ENCODE measurements at regions not wholly inside any gene's neighbourhood (a gene's known extent, or its start where the extent isn't known, plus 50 kb on each side); places are given as distances from the start of the nearest gene placed in this dataset.

GRCh38 chr4:22052076-22052475 is 103.5 kb upstream of the KCNIP4 start:
- no peak overlapping the region for H3K9ac ChIP-seq (ENCODE audit: low read length in 5 of 5)
- H3K4me3 ChIP-seq (ENCODE audit: low read depth in 1 of 5, low read length in 5 of 5), result no peak overlapping the region
- H3K4me1 ChIP-seq (ENCODE audit: control insufficient read depth in 5 of 5, insufficient read depth in 5 of 5, low read length in 5 of 5), result no peaks in the 10 kb centered on the region
- H3K27me3 ChIP-seq (ENCODE audit: control insufficient read depth in 5 of 5, insufficient read depth in 4 of 5, low read length in 5 of 5), result no peaks in the 10 kb centered on the region
- H3K9me3 ChIP-seq (ENCODE audit: control insufficient read depth in 5 of 5, low read length in 5 of 5), result peaks cover 0 to 6% (median 0%) of the 10 kb centered on the region in 5 donors
- no peak overlapping the region for H3K27ac ChIP-seq (ENCODE audit: low read depth, low read length)
- H3K36me3 ChIP-seq (ENCODE audit: control insufficient read depth in 5 of 5, insufficient read depth in 5 of 5, low read length in 5 of 5), result no peaks in the 10 kb centered on the region

- H3K27ac ChIP-seq (ENCODE audit: low read depth, low read length), result no peak overlapping the region
- H3K36me3 ChIP-seq (ENCODE audit: control insufficient read depth in 5 of 5, insufficient read depth in 5 of 5, low read length in 5 of 5), result no peaks in the 10 kb centered on the region
- no peaks in the 10 kb centered on the region for H3K4me1 ChIP-seq (ENCODE audit: control insufficient read depth in 5 of 5, insufficient read depth in 5 of 5, low read length in 5 of 5)
- H3K9ac ChIP-seq (ENCODE audit: low read length in 5 of 5), result no peak overlapping the region
- no peaks in the 10 kb centered on the region for H3K27me3 ChIP-seq (ENCODE audit: control insufficient read depth in 5 of 5, insufficient read depth in 4 of 5, low read length in 5 of 5)
- H3K4me3 ChIP-seq (ENCODE audit: low read depth in 1 of 5, low read length in 5 of 5), result no peak overlapping the region
- H3K9me3 ChIP-seq (ENCODE audit: control insufficient read depth in 5 of 5, low read length in 5 of 5), result peaks cover 0 to 6% (median 0%) of the 10 kb centered on the region in 5 donors
These were observed 99.8 kb upstream of the KCNIP4 start for GRCh38 chr4:22048323-22048722.

DNA sequence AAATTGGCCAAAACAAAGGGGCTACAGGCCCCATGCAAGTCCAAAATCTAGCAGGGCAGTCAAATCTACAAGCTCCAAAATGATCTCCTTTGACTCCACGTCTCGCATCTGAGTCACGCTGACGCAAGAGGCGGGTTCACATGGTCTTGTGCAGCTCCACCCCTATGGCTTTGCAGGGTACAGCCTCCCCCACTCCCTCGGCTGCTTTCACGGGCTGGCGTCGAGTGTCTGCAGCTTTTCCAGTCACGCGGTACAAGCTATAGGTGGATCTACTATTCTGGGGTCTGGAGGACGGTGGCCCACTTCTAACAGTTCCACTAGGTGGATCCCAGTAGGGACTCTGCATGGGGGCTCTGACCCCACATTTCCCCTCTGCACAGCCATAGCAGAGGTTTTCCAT is 99.2 kb upstream of the KCNIP4 start:
- H3K9ac ChIP-seq (ENCODE audit: low read length in 5 of 5), result no peak overlapping the region

DNA sequence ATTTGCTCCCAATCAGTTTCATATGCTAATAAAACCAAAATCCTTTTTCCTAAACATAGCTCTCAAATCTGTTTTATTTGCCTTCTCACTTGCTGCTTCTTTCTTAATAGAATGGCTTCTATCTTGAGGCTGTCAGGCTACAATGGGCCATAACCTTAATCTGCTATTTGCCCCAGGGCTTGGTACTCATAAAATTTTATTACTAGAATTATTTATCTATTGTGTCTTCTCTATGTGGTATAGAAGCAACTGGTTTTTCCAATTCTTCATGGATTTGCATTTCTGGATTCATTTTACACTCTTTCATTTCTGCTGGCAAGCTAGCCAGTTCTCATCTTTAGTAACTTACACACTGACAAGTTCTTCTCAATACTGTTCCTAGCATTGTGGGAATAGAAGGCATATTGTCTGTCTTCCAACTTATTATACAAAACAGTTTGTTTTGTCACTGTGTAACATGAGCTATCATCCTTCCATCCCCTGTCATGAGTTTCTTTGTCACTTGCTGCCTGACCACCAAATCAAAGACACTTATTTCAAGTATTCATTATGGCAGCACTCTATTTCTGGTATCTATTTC is 96.6 kb upstream of the KCNIP4 start:
- H3K36me3 ChIP-seq (ENCODE audit: control insufficient read depth in 5 of 5, insufficient read depth in 5 of 5, low read length in 5 of 5), result no peaks in the 10 kb centered on the region
- H3K4me1 ChIP-seq (ENCODE audit: control insufficient read depth in 5 of 5, insufficient read depth in 5 of 5, low read length in 5 of 5), result no peaks in the 10 kb centered on the region
- H3K4me3 ChIP-seq (ENCODE audit: low read depth in 1 of 5, low read length in 5 of 5), result no peak overlapping the region
- no peak overlapping the region for H3K9ac ChIP-seq (ENCODE audit: low read length in 5 of 5)
- H3K9me3 ChIP-seq (ENCODE audit: control insufficient read depth in 5 of 5, low read length in 5 of 5), result peaks cover 0 to 9% (median 5%) of the 10 kb centered on the region in 5 donors
- no peaks in the 10 kb centered on the region for H3K27me3 ChIP-seq (ENCODE audit: control insufficient read depth in 5 of 5, insufficient read depth in 4 of 5, low read length in 5 of 5)
- no peak overlapping the region for H3K27ac ChIP-seq (ENCODE audit: low read depth, low read length)

More for the DNA sequence above, 99.2 kb upstream of the KCNIP4 start:
- Histone ChIP-seq H3K27ac (ENCODE audit: low read depth, low read length) (no peak overlapping the region), H3K36me3 (ENCODE audit: control insufficient read depth in 5 of 5, insufficient read depth in 5 of 5, low read length in 5 of 5) (no peaks in the 10 kb centered on the region), H3K9me3 (ENCODE audit: control insufficient read depth in 5 of 5, low read length in 5 of 5) (peaks cover 0 to 6% (median 0%) of the 10 kb centered on the region in 5 donors), H3K4me3 (ENCODE audit: low read depth in 1 of 5, low read length in 5 of 5) (no peak overlapping the region), H3K27me3 (ENCODE audit: control insufficient read depth in 5 of 5, insufficient read depth in 4 of 5, low read length in 5 of 5) (no peaks in the 10 kb centered on the region), H3K4me1 (ENCODE audit: control insufficient read depth in 5 of 5, insufficient read depth in 5 of 5, low read length in 5 of 5) (no peaks in the 10 kb centered on the region)

DNA sequence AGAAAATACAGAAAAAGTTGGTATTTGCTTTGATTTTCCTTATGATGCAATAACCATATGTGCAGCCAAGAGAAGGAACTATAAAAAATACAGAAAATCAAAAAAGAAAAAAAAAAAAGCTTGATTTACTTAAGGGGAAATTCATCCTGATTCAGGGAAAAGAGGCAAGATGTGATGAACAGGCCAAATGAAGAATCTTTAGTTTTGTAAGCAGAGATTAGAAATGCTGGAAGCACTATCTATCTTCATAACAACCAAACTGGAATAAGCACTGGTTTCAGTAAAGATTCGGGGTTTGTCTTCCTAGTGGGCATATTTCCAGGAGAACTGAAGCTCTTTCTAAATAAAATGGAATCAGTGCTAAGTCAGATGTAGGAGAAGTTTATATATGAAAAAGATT is 82.9 kb upstream of the KCNIP4 start:
- Histone ChIP-seq H3K27me3 (ENCODE audit: control insufficient read depth in 5 of 5, insufficient read depth in 4 of 5, low read length in 5 of 5) (no peaks in the 10 kb centered on the region), H3K9ac (ENCODE audit: low read length in 5 of 5) (no peak overlapping the region)

DNA sequence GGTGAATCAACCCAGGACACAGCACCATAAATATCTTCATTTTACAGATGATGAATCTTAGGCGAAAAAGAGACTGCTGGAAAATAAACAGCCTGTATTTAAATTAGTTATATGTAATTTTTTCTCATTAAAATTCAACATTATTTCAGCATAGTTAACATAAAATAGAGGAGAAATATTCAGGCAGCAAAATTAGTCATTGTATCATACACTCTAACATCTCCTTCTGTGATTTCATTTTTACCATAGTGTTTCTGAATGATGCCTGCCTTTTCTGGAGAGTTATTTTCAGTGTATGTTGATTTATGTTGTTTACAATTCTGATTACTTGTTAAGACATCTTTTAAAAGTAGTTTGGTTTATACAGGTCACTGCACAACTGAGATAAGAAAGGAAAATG is 82.3 kb upstream of the KCNIP4 start:
- no peaks in the 10 kb centered on the region for H3K36me3 ChIP-seq (ENCODE audit: control insufficient read depth in 5 of 5, insufficient read depth in 5 of 5, low read length in 5 of 5)
- no peak overlapping the region for H3K9ac ChIP-seq (ENCODE audit: low read length in 5 of 5)
- H3K9me3 ChIP-seq (ENCODE audit: control insufficient read depth in 5 of 5, low read length in 5 of 5), result peaks cover 0 to 1% (median 0%) of the 10 kb centered on the region in 5 donors
- H3K4me1 ChIP-seq (ENCODE audit: control insufficient read depth in 5 of 5, insufficient read depth in 5 of 5, low read length in 5 of 5), result no peaks in the 10 kb centered on the region
- H3K27me3 ChIP-seq (ENCODE audit: control insufficient read depth in 5 of 5, insufficient read depth in 4 of 5, low read length in 5 of 5), result no peaks in the 10 kb centered on the region
- no peak overlapping the region for H3K4me3 ChIP-seq (ENCODE audit: low read depth in 1 of 5, low read length in 5 of 5)
- H3K27ac ChIP-seq (ENCODE audit: low read depth, low read length), result no peak overlapping the region

More for the DNA sequence above, 82.9 kb upstream of the KCNIP4 start:
- no peaks in the 10 kb centered on the region for H3K36me3 ChIP-seq (ENCODE audit: control insufficient read depth in 5 of 5, insufficient read depth in 5 of 5, low read length in 5 of 5)
- H3K9me3 ChIP-seq (ENCODE audit: control insufficient read depth in 5 of 5, low read length in 5 of 5), result no peaks in the 10 kb centered on the region
- no peaks in the 10 kb centered on the region for H3K4me1 ChIP-seq (ENCODE audit: control insufficient read depth in 5 of 5, insufficient read depth in 5 of 5, low read length in 5 of 5)
- no peak overlapping the region for H3K27ac ChIP-seq (ENCODE audit: low read depth, low read length)
- no peak overlapping the region for H3K4me3 ChIP-seq (ENCODE audit: low read depth in 1 of 5, low read length in 5 of 5)

DNA sequence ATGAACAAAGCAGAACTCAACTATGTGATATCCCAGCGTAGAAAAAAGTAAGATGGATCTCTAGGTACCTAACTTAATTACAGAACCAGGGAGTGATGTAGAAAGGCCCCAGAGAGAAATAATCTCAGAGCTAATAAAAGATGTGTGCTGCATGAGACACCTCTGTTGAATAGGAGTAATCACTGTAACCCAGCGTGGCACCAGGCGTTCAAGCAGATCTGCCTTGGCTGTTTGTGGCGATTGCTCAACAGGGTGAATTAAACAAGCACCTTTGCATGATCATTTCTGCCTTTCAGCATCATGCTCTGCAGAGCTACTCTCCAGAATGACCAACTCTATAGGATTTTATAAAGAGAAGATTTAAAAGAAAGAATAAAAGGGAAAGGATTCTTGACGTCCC is 81.7 kb upstream of the KCNIP4 start:
- no peak overlapping the region for H3K27ac ChIP-seq (ENCODE audit: low read depth, low read length)

DNA sequence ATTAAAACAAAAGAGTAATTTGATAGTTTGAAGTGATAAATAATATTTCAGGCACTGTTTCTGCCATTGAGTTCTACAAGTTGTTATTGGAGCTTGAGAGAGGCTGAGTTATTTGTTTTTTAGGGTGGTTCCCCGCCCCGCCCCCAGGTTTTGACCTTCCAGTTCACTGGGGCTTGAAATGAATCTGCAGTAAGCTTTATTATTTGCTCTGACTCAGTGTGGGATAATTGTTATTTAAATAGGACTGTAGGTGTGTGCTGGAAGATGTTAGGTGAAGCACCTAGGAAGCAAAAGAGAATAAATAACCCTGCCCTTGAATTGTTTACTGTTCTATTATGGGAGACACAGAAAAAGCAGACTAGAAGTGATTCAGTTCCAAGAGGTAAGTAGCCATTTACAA is 81.2 kb upstream of the KCNIP4 start:
- H3K36me3 ChIP-seq (ENCODE audit: control insufficient read depth in 5 of 5, insufficient read depth in 5 of 5, low read length in 5 of 5), result no peaks in the 10 kb centered on the region
- no peaks in the 10 kb centered on the region for H3K27me3 ChIP-seq (ENCODE audit: control insufficient read depth in 5 of 5, insufficient read depth in 4 of 5, low read length in 5 of 5)
- peaks cover 0 to 2% (median 0%) of the 10 kb centered on the region in 5 donors for H3K9me3 ChIP-seq (ENCODE audit: control insufficient read depth in 5 of 5, low read length in 5 of 5)
- H3K4me1 ChIP-seq (ENCODE audit: control insufficient read depth in 5 of 5, insufficient read depth in 5 of 5, low read length in 5 of 5), result no peaks in the 10 kb centered on the region
- H3K9ac ChIP-seq (ENCODE audit: low read length in 5 of 5), result no peak overlapping the region
- H3K27ac ChIP-seq (ENCODE audit: low read depth, low read length), result no peak overlapping the region
- no peak overlapping the region for H3K4me3 ChIP-seq (ENCODE audit: low read depth in 1 of 5, low read length in 5 of 5)

More for the DNA sequence above, 81.7 kb upstream of the KCNIP4 start:
- Histone ChIP-seq H3K4me3 (ENCODE audit: low read depth in 1 of 5, low read length in 5 of 5) (no peak overlapping the region), H3K9ac (ENCODE audit: low read length in 5 of 5) (no peak overlapping the region), H3K36me3 (ENCODE audit: control insufficient read depth in 5 of 5, insufficient read depth in 5 of 5, low read length in 5 of 5) (no peaks in the 10 kb centered on the region), H3K4me1 (ENCODE audit: control insufficient read depth in 5 of 5, insufficient read depth in 5 of 5, low read length in 5 of 5) (no peaks in the 10 kb centered on the region), H3K27me3 (ENCODE audit: control insufficient read depth in 5 of 5, insufficient read depth in 4 of 5, low read length in 5 of 5) (no peaks in the 10 kb centered on the region), H3K9me3 (ENCODE audit: control insufficient read depth in 5 of 5, low read length in 5 of 5) (peaks cover 0 to 2% (median 0%) of the 10 kb centered on the region in 5 donors)

- Histone ChIP-seq H3K27ac (ENCODE audit: low read depth, low read length) (no peak overlapping the region), H3K4me1 (ENCODE audit: control insufficient read depth in 5 of 5, insufficient read depth in 5 of 5, low read length in 5 of 5) (no peaks in the 10 kb centered on the region), H3K9ac (ENCODE audit: low read length in 5 of 5) (no peak overlapping the region), H3K9me3 (ENCODE audit: control insufficient read depth in 5 of 5, low read length in 5 of 5) (peaks cover 0 to 2% (median 0%) of the 10 kb centered on the region in 5 donors), H3K36me3 (ENCODE audit: control insufficient read depth in 5 of 5, insufficient read depth in 5 of 5, low read length in 5 of 5) (no peaks in the 10 kb centered on the region), H3K4me3 (ENCODE audit: low read depth in 1 of 5, low read length in 5 of 5) (no peak overlapping the region), H3K27me3 (ENCODE audit: control insufficient read depth in 5 of 5, insufficient read depth in 4 of 5, low read length in 5 of 5) (no peaks in the 10 kb centered on the region)
These were observed 72.5 kb upstream of the KCNIP4 start for GRCh38 chr4:22021106-22021505.

- Histone ChIP-seq H3K27me3 (ENCODE audit: control insufficient read depth in 5 of 5, insufficient read depth in 4 of 5, low read length in 5 of 5) (no peaks in the 10 kb centered on the region), H3K27ac (ENCODE audit: low read depth, low read length) (no peak overlapping the region), H3K9me3 (ENCODE audit: control insufficient read depth in 5 of 5, low read length in 5 of 5) (no peaks in the 10 kb centered on the region)
These were observed 71.6 kb upstream of the KCNIP4 start for GRCh38 chr4:22020129-22020528.

More at GRCh38 chr4:22020129-22020528, 71.6 kb upstream of the KCNIP4 start:
- no peaks in the 10 kb centered on the region for H3K36me3 ChIP-seq (ENCODE audit: control insufficient read depth in 5 of 5, insufficient read depth in 5 of 5, low read length in 5 of 5)
- no peak overlapping the region for H3K4me3 ChIP-seq (ENCODE audit: low read depth in 1 of 5, low read length in 5 of 5)
- no peaks in the 10 kb centered on the region for H3K4me1 ChIP-seq (ENCODE audit: control insufficient read depth in 5 of 5, insufficient read depth in 5 of 5, low read length in 5 of 5)
- no peak overlapping the region for H3K9ac ChIP-seq (ENCODE audit: low read length in 5 of 5)

Measured in subcutaneous abdominal adipose tissue (tissue), 5 donors.